Globus pallidus (tissue), 1 donor: ENCODE measurements at regions not wholly inside any gene's neighbourhood (a gene's known extent, or its start where the extent isn't known, plus 50 kb on each side); places are given as distances from the start of the nearest gene placed in this dataset.

ENCODE experiments used
- DNase-seq: peaks from one replicate; pipeline ENCODE4 v3.0.0-alpha.2; 2015; ENCODE audit warnings: low spot score

- no peak for DNase-seq
Measured at GRCh38 chr11:119545978-119546915, 123.3 kb upstream of the THY1 start.

GRCh38 chr11:119540370-119541125 lies 117.6 kb upstream of the THY1 start:
- no peak for DNase-seq

GRCh38 chr11:119539583-119539982 lies 116.6 kb upstream of the THY1 start:
- no peak for DNase-seq

- DNase-seq = no peak
Measured at GRCh38 chr11:119538753-119539152, 115.8 kb upstream of the THY1 start.

- DNase-seq = no peak
Measured at GRCh38 chr11:119537306-119538253, 114.6 kb upstream of the THY1 start.

- no peak for DNase-seq
Measured at GRCh38 chr11:119536801-119537200, 113.8 kb upstream of the THY1 start.

GRCh38 chr11:119533921-119534736 lies 111.2 kb upstream of the THY1 start:
- peak; percentile 86 for DNase-seq

- no peak for DNase-seq
Measured at GRCh38 chr11:119533462-119533861, 110.5 kb upstream of the THY1 start.

GRCh38 chr11:119532551-119532950 lies 109.6 kb upstream of the THY1 start:
- DNase-seq = no peak

GRCh38 chr11:119531623-119532022 lies 108.7 kb upstream of the THY1 start:
- no peak for DNase-seq

GRCh38 chr11:119531056-119531455 lies 108.1 kb upstream of the THY1 start:
- DNase-seq = no peak

GRCh38 chr11:119530509-119530908 lies 107.5 kb upstream of the THY1 start:
- no peak for DNase-seq

GRCh38 chr11:119529936-119530335 lies 107.0 kb upstream of the THY1 start:
- DNase-seq = no peak

GRCh38 chr11:119529063-119529845 lies 106.3 kb upstream of the THY1 start:
- DNase-seq = no peak

GRCh38 chr11:119525867-119526196 lies 102.9 kb upstream of the THY1 start:
- DNase-seq = no peak

- DNase-seq = no peak
Measured at GRCh38 chr11:119525180-119525866, 102.4 kb upstream of the THY1 start.

GRCh38 chr11:119523539-119524157 lies 100.7 kb upstream of the THY1 start:
- no peak for DNase-seq

- no peak for DNase-seq
Measured at GRCh38 chr11:119522609-119523008, 99.6 kb upstream of the THY1 start.

- DNase-seq = no peak
Measured at GRCh38 chr11:119521551-119521950, 98.6 kb upstream of the THY1 start.
